ENCODE measurements at regions not wholly inside any gene's neighbourhood (a gene's known extent, or its start where the extent isn't known, plus 50 kb on each side); places are given as distances from the start of the nearest gene placed in this dataset.

DNA sequence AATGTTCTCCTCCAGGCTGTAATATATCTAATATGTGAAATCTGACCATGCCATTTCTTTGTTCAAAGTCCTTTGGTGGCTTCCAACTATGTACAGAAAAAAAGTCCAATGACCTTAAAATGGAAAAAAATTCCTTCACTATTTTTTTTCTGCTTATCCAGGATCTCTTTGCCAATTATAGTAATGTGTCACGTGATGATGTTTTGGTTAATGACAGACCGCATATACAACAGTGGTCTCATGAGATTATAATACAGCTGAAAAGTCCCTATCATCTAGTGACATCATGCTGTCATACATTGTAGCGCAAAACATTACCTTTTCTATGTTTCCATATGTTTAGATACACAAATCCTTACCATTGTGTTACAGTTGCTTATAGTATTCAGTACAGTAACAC is 477.6 kb downstream of the TMEM232 start:
- H3K9me3 Mint-ChIP-seq = no peaks in the 10 kb centered on the region
- no peaks in the 10 kb centered on the region for H3K36me3 Mint-ChIP-seq (ENCODE audit: low read depth)
- H3K4me3 Mint-ChIP-seq = no peak overlapping the region
- H3K27ac Mint-ChIP-seq = no peak overlapping the region
- peaks cover 2% of the 10 kb centered on the region for H3K27me3 Mint-ChIP-seq (ENCODE audit: low read depth)
- no peaks in the 10 kb centered on the region for H3K4me1 Mint-ChIP-seq (ENCODE audit: low read depth)

DNA sequence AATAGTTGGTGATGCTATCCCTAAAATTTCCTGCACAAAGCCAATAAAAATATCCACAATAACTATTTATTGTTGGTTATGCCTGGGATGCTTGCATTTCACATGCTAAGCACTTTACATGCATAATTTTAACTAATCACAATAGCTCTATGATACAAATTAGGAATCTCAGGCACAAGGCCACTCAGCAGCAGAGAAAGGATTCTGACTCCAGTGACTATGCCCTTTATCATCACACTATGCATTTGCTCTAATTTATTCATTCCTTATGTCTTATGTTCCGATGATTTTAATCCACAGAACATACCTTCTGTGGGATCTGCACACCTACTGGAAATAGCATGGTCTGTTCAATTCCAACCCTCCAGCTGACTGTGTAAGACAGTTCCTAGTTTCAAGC is 476.1 kb downstream of the TMEM232 start:
- no peaks in the 10 kb centered on the region for H3K36me3 Mint-ChIP-seq (ENCODE audit: low read depth)
- H3K4me3 Mint-ChIP-seq = no peak overlapping the region
- H3K4me1 Mint-ChIP-seq (ENCODE audit: low read depth) = no peaks in the 10 kb centered on the region

DNA sequence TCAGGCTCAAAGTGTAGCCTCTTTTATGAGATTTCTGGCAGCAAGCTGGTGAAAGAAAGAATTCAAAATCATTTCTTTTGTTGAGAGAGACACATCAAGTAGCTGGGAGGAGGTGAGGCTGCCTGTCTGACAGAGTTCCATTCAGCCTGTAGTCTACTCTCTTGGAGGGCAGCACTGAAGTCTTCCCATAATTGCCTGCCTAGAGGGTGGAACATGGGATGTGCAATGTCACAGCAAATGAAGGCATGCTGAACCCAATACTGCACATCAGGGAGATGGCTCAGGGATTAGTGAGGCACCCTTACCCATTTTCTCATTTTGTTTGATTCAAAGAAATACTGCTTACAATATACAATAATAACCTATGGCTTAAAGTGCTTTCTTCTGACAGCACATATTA is 475.7 kb downstream of the TMEM232 start:
- no peaks in the 10 kb centered on the region for H3K4me1 Mint-ChIP-seq (ENCODE audit: low read depth)
- H3K27me3 Mint-ChIP-seq (ENCODE audit: low read depth) = peaks cover 2% of the 10 kb centered on the region
- H3K4me3 Mint-ChIP-seq = no peak overlapping the region
- H3K36me3 Mint-ChIP-seq (ENCODE audit: low read depth) = no peaks in the 10 kb centered on the region
- no peaks in the 10 kb centered on the region for H3K9me3 Mint-ChIP-seq
- no peak overlapping the region for H3K27ac Mint-ChIP-seq

More for the DNA sequence above, 476.1 kb downstream of the TMEM232 start:
- Mint-ChIP-seq H3K27ac (no peak overlapping the region), H3K27me3 (ENCODE audit: low read depth) (peaks cover 2% of the 10 kb centered on the region), H3K9me3 (no peaks in the 10 kb centered on the region)

DNA sequence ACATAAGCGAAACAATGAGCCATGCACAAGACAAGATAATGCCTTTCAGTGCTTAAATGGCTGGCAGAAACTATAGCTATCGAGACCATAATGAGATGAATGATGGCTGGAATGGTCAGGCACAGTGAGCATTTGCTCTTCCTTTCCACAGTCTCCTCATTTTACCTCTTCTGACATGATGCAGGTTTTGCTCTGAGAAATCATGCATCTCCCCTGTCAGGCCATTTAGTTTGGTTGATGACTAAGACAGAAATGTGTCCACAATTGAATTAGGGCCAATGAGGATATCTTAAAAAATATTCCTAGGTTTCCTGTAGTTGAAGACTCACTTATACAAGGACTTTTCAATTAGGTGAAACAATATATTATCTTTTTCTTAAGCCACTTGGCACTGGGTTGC is 475.1 kb downstream of the TMEM232 start:
- peaks cover 2% of the 10 kb centered on the region for H3K27me3 Mint-ChIP-seq (ENCODE audit: low read depth)
- no peaks in the 10 kb centered on the region for H3K9me3 Mint-ChIP-seq
- no peaks in the 10 kb centered on the region for H3K4me1 Mint-ChIP-seq (ENCODE audit: low read depth)
- no peak overlapping the region for H3K27ac Mint-ChIP-seq
- no peak overlapping the region for H3K4me3 Mint-ChIP-seq
- H3K36me3 Mint-ChIP-seq (ENCODE audit: low read depth) = no peaks in the 10 kb centered on the region

DNA sequence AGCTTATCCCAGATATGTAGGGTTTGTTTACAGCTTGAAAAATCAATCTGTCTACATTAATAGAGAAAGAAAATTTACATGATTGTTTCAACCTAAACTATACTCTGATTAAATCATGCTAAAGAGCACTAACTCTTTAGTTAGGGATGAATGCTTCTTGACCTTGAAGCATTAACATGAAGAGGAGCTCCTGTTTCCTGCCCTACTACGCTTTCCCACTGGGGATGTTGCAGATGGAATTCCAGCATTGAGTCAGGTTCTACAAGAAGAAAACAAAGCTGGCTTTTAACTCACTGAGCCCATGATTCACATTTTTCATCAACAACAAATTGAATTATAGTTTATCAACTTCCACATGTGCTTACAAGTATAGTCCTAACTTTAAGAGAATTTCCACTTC is 471.3 kb downstream of the TMEM232 start:
- Mint-ChIP-seq H3K4me3 (no peak overlapping the region), H3K9me3 (no peaks in the 10 kb centered on the region), H3K36me3 (ENCODE audit: low read depth) (no peaks in the 10 kb centered on the region), H3K27me3 (ENCODE audit: low read depth) (peaks cover 2% of the 10 kb centered on the region), H3K27ac (no peak overlapping the region), H3K4me1 (ENCODE audit: low read depth) (no peaks in the 10 kb centered on the region)

DNA sequence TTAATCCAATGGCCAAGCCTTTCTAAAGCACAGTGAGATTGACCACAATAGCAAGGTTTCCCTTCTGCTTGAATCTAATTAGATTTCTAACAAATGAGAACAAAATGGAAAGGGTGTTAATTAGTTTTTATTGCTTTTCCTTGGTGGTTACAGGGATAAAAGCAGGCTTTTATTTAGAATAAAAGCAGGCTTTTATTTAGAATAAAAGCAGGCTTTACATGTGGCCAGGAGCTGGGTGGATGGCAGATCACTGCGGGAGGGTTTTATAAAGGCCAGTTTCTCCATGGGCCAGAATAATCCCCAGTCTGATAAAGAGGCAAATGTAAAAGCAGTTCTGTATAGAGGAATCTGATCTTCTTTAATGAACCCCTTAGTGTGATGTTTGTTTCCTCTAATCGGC is 470.2 kb downstream of the TMEM232 start:
- Mint-ChIP-seq H3K27me3 (ENCODE audit: low read depth) (peaks cover 2% of the 10 kb centered on the region), H3K4me1 (ENCODE audit: low read depth) (no peaks in the 10 kb centered on the region), H3K9me3 (no peaks in the 10 kb centered on the region), H3K36me3 (ENCODE audit: low read depth) (no peaks in the 10 kb centered on the region), H3K27ac (no peak overlapping the region), H3K4me3 (no peak overlapping the region)

DNA sequence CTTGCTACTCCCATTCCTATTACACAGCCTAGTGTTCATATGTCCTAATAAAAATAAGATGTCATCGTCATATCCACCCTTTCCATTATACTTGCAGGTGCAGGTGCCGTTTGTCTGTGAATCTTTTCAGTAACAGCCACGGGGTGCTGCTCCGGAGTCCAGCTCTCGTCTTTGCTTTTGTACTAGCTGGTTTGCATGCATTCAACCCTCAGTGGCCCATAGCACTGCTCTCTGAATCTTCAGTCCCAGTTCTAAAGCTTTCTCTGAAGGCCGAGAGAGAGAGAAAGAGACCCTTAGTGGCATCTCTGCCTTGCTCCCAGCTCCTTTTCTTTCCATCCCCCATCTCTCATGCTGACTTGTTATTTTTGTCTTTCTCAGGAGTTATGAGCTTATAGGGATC is 468.5 kb downstream of the TMEM232 start:
- H3K27ac Mint-ChIP-seq = no peak overlapping the region
- H3K4me3 Mint-ChIP-seq = no peak overlapping the region
- H3K4me1 Mint-ChIP-seq (ENCODE audit: low read depth) = no peaks in the 10 kb centered on the region
- H3K27me3 Mint-ChIP-seq (ENCODE audit: low read depth) = no peaks in the 10 kb centered on the region
- H3K9me3 Mint-ChIP-seq = no peaks in the 10 kb centered on the region
- no peaks in the 10 kb centered on the region for H3K36me3 Mint-ChIP-seq (ENCODE audit: low read depth)

DNA sequence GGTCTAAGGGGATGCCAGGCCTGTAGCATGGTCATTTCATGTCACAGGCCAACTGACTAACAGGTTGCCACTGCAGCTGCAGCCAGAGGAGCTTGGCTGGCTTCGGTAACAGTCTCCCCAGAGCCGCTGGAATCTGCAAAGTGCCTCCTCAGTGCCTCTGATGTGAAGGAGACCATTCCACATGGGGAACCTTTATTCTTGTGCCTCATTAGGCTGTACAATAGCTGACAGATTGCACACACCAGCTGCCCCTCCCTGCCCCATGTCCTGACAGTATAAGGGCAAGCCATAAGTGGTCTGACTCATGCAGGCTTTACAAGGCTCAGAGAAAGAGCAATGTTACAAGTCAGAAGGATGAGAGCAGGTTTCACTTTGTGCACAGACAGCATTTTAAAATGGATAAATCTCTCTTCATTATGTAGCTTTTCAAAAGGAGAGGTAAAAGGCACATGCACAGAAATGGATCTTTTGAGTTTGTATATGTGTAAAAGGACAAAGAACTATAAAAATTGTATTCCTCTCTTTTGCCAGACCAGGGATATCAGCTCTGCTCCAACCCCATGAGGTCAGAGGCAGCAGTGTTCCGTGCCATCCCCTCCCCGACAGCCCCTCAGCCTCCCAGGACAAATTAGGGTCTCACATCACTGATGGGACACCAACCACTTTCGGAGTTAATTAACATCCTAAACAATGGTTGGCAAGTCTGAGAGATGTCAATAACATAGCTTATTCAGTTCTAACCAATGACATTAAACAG is 467.8 kb downstream of the TMEM232 start:
- Mint-ChIP-seq H3K27ac (no peak overlapping the region), H3K4me3 (no peak overlapping the region), H3K4me1 (ENCODE audit: low read depth) (no peaks in the 10 kb centered on the region), H3K36me3 (ENCODE audit: low read depth) (no peaks in the 10 kb centered on the region), H3K27me3 (ENCODE audit: low read depth) (no peaks in the 10 kb centered on the region), H3K9me3 (no peaks in the 10 kb centered on the region)

DNA sequence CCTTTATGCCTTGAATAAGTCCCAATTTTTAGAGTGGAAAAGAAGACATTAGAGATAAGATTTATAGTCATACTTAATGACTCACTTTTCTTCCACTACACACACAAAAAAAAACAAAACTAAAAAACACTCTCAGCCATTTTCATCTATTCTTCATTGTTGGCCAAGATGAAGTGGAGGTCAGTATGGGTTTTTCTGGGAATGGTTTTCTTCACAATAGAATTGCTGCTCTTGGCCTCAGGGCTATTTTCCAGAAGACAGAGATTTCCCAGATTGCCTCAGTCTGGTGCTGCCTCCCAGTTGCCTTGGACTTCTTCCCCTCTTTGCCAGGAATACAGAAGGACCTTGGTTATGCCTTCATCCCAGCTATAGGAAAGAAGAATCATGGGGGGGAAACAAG is 463.7 kb downstream of the TMEM232 start:
- Mint-ChIP-seq H3K4me3 (no peak overlapping the region), H3K4me1 (ENCODE audit: low read depth) (no peaks in the 10 kb centered on the region), H3K27me3 (ENCODE audit: low read depth) (no peaks in the 10 kb centered on the region), H3K36me3 (ENCODE audit: low read depth) (no peaks in the 10 kb centered on the region), H3K27ac (no peak overlapping the region), H3K9me3 (no peaks in the 10 kb centered on the region)

DNA sequence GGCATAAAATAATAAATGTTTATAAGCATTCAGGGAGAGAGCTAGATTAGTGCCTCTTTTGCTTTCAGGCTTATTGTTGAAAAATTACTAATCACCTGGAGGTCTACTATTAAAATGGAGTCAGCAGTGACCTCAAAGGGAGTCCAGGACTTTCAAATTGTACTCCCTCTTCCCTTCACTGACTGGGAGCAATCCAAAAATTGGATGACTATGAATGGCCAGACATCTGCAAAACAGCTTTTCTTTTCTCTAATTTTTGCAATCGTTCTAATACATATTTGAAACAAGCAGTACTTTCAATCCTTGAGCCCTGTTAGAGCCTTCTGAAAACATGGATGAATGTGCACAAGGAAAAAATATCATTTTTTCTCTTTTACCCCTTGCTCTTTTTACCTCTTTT is 461.8 kb downstream of the TMEM232 start:
- Mint-ChIP-seq H3K27me3 (ENCODE audit: low read depth) (no peaks in the 10 kb centered on the region), H3K36me3 (ENCODE audit: low read depth) (no peaks in the 10 kb centered on the region), H3K27ac (no peak overlapping the region), H3K4me3 (no peak overlapping the region), H3K9me3 (no peaks in the 10 kb centered on the region), H3K4me1 (ENCODE audit: low read depth) (peaks cover 1% of the 10 kb centered on the region)

DNA sequence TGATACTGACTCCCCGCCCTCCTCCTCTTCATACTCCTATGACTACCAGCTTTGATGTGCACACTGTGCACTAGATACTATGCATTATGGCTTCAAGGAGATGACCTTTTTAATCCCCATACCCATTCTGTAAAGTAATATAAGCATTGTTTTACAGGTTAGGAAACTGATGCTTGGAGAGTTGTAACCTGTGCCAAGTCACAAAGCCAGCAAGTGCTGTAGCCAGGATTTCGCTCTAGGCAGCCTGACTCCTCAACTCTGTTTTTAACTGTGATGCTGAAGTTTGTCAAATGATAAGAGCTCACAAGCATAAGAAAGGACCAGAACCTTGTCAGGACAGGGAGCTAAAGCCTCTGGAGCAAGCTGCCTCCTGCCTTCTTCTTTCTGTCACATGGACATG is 461.3 kb downstream of the TMEM232 start:
- H3K4me1 Mint-ChIP-seq (ENCODE audit: low read depth) = peaks cover 3% of the 10 kb centered on the region
- no peaks in the 10 kb centered on the region for H3K27me3 Mint-ChIP-seq (ENCODE audit: low read depth)
- H3K4me3 Mint-ChIP-seq = no peak overlapping the region
- H3K9me3 Mint-ChIP-seq = no peaks in the 10 kb centered on the region
- no peaks in the 10 kb centered on the region for H3K36me3 Mint-ChIP-seq (ENCODE audit: low read depth)
- H3K27ac Mint-ChIP-seq = no peak overlapping the region

DNA sequence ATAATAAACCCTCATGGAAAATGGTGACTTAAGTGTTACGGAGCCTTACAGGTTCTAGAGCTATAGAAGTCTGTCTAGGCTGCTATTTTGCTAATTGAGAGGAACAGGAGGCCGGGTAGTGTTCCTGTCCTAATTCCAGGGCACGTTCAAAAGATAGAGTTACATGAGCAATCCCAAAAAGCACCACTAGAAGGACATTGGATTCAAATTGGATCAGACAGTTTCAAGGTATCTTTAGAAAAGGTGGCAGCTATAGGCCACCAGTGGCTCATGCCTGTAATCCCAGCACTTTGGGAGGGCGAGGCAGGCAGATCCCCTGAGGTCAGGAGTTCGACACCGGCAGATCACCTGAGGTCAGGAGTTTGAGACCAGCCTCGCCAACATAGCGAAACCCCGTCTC is 458.8 kb downstream of the TMEM232 start:
- H3K9me3 Mint-ChIP-seq = no peaks in the 10 kb centered on the region
- H3K4me1 Mint-ChIP-seq (ENCODE audit: low read depth) = peaks cover 3% of the 10 kb centered on the region
- H3K27ac Mint-ChIP-seq = no peak overlapping the region
- no peak overlapping the region for H3K4me3 Mint-ChIP-seq
- H3K36me3 Mint-ChIP-seq (ENCODE audit: low read depth) = no peaks in the 10 kb centered on the region
- no peaks in the 10 kb centered on the region for H3K27me3 Mint-ChIP-seq (ENCODE audit: low read depth)

DNA sequence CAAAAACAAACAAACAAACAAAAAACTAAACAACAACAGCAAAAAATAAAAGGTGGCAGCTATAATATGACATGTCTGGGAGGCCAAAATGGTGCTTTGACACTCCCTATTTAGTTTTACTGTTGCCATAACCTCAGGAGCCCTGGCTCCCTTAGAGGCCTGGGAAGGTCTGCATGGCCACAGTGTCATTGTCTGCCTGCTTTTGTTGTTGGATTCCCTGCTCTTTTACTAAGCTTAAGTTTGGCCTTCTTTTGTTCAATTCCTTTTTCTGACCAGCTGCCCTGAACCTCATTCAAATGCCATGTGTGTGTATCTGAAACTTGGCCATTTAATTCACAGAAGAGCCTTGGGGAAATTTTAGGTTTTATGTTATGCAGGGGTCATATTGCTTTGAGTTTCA is 458.2 kb downstream of the TMEM232 start:
- peaks cover 3% of the 10 kb centered on the region for H3K4me1 Mint-ChIP-seq (ENCODE audit: low read depth)
- H3K36me3 Mint-ChIP-seq (ENCODE audit: low read depth) = no peaks in the 10 kb centered on the region
- no peak overlapping the region for H3K27ac Mint-ChIP-seq
- no peaks in the 10 kb centered on the region for H3K9me3 Mint-ChIP-seq
- no peak overlapping the region for H3K4me3 Mint-ChIP-seq
- H3K27me3 Mint-ChIP-seq (ENCODE audit: low read depth) = no peaks in the 10 kb centered on the region

DNA sequence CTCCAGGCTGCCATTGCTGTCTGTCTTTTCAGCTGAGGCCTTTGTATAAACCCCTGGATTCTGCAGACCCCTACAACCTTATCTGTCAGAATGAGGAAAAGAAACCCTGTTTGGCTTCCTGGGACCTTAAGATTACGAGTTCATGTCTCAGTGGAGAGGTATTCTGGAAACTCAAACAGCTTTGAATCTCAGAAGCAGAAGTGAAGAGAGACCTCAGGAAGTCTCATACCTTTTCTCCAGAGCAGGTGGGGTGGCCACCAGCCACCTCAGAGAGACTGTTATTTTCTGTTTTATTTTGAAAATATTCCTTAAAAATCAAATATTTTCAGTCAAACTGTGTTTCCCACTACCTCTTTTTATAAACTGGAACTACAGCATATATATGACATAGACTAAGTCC is 457.5 kb downstream of the TMEM232 start:
- no peaks in the 10 kb centered on the region for H3K36me3 Mint-ChIP-seq (ENCODE audit: low read depth)
- no peak overlapping the region for H3K27ac Mint-ChIP-seq
- peaks cover 3% of the 10 kb centered on the region for H3K4me1 Mint-ChIP-seq (ENCODE audit: low read depth)
- H3K4me3 Mint-ChIP-seq = no peak overlapping the region
- no peaks in the 10 kb centered on the region for H3K27me3 Mint-ChIP-seq (ENCODE audit: low read depth)
- no peaks in the 10 kb centered on the region for H3K9me3 Mint-ChIP-seq

DNA sequence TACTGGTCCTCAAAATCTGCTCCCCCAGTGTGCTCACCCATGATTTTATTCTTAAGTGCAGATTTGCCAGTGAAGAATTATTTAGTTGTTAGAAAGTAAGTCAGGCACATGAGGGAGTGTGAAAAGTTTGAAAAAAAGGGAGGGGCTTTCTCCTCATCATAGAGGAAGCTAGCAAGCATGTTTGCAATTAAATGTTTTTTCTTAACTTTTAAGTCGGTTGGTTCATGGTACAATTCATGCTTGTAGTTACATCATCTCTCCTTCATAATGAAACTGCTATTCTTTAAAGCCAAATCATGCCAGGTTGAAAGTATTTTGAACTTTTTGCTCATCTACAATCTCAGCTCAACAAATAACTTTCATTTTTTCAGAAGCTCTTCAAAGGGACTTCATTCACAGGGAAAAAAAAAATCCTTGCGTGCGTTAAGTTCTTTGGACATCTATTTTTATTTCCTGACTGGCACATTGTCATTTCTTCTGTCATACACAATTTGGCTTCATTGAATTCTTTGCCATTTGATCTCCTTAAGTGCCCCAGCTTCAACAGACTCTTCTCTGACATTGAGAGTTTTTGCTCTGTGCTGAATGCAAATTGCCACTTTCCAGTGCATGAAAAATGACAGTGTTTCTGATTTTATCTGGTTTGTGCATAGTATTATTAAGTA is 456.9 kb downstream of the TMEM232 start:
- Mint-ChIP-seq H3K9me3 (no peaks in the 10 kb centered on the region), H3K36me3 (ENCODE audit: low read depth) (no peaks in the 10 kb centered on the region), H3K27ac (no peak overlapping the region), H3K4me1 (ENCODE audit: low read depth) (peaks cover 3% of the 10 kb centered on the region), H3K27me3 (ENCODE audit: low read depth) (no peaks in the 10 kb centered on the region), H3K4me3 (no peak overlapping the region)

Measured in T-helper 1 cell treated with Interleukin-12 subunit alpha and Interleukin-12 subunit beta and Interleukin-4 antibody, amounts not matched to agents 30 μg/mL and 1 μg/mL, for 36 hours (primary cell).